ENCODE measurements at regions not wholly inside any gene's neighbourhood (a gene's known extent, or its start where the extent isn't known, plus 50 kb on each side); places are given as distances from the start of the nearest gene placed in this dataset.
A peak's percentile ranks its signal among the peaks of the same experiment; 100 is the strongest.

- TF ChIP-seq CTCF (conservative IDR thresholded peaks at IDR 0.05; ENCODE audit: low read depth, low read length) = peak; percentile 33; the same call in 1 of the 2 replicates
- no peak for TF ChIP-seq EZH2 (IDR thresholded peaks at IDR 0.05; ENCODE audit: low read length, unreplicated experiment)
Measured at GRCh38 chr2:34738691-34739090, 1139.6 kb upstream of the FAM98A start.
